GM12878 (cell line): ENCODE measurements at regions not wholly inside any gene's neighbourhood (a gene's known extent, or its start where the extent isn't known, plus 50 kb on each side); places are given as distances from the start of the nearest gene placed in this dataset.

Experiments used
- ATAC-seq: fragments of 200-7000 bp; cut with Tn5 transposase; 3 replicates; pipeline ENCODE4 v1.9.1; 2020; ENCODE audit warnings: mild to moderate bottlenecking, moderate library complexity
- BruUV-seq: library from RNA; stranded (reverse); fragments of 400-500 nt; replicated peaks from 2 replicates; lab custom pipeline; 2021; lab: Mats Ljungman, UMichigan
- CTCF ChIA-PET: fragments of 300-600 bp; sonication (Branson Sonifier 250); formaldehyde crosslinking; extraction: SDS; loops from one replicate; lab custom pipeline; 2021; ENCODE audit warnings: inconsistent platforms; lab: Yijun Ruan, JAX
- POLR2A ChIA-PET: fragments of 350-600 bp; formaldehyde crosslinking; extraction: SDS; loops from one replicate; lab custom pipeline; 2021; ENCODE audit warnings: inconsistent platforms; lab: Charles Lee
- RAD21 ChIA-PET: fragments of 300-600 bp; sonication (Branson Sonifier 250); formaldehyde crosslinking; loops from one replicate; lab custom pipeline; 2023; ENCODE audit warnings: antibody characterized with exemption; ENCODE audit not compliant: unreplicated experiment; lab: Charles Lee
- SMC1A ChIA-PET: fragments of 300-600 bp; sonication (Branson Sonifier 250); formaldehyde crosslinking; loops from one replicate; lab custom pipeline; 2023; ENCODE audit not compliant: unreplicated experiment, uncharacterized antibody; lab: Charles Lee
- DNase-seq: peaks from one replicate; pipeline ENCODE4 v3.0.0-alpha.2; 2011; ENCODE audit warnings: low read depth, low spot score
- FAIRE-seq: peaks from 3 replicates; lab custom pipeline; 2011; peaks lifted over from hg19 to GRCh38; lab: Jason Lieb, UNC
- H2AFZ ChIP-seq: 2 replicates; pipeline ENCODE4 v1.6.0; 2011; ENCODE audit warnings: low read depth, low read length, control low read depth; ENCODE audit not compliant: control insufficient read depth
- H3K27ac ChIP-seq: 2 replicates; pipeline ENCODE4 v1.5.1; 2011; ENCODE audit warnings: control low read depth; ENCODE audit not compliant: control insufficient read depth, insufficient read depth
- H3K27me3 ChIP-seq, 2 experiments: replicated peaks in 1 of 2; 2 replicates each; pipeline versions ENCODE4 v1.6.0 to v1.6.1; 2011; ENCODE audit warnings: low read length in 1 of 2; ENCODE audit not compliant: control insufficient read depth in 2 of 2, insufficient read depth in 2 of 2
- H3K36me3 ChIP-seq, 2 experiments: 2 replicates each; pipeline ENCODE4 v1.5.1; 2011; ENCODE audit warnings: low read length in 1 of 2; ENCODE audit not compliant: control insufficient read depth in 2 of 2, insufficient read depth in 2 of 2
- H3K4me1 ChIP-seq: 2 replicates; pipeline ENCODE4 v1.6.1; 2011; ENCODE audit warnings: mild to moderate bottlenecking, low read length, moderate library complexity, mixed read lengths; ENCODE audit not compliant: control insufficient read depth, insufficient read depth
- H3K4me2 ChIP-seq: 2 replicates; pipeline ENCODE4 v1.6.0; 2011; ENCODE audit warnings: control low read depth; ENCODE audit not compliant: control insufficient read depth, insufficient read depth
- H3K4me3 ChIP-seq: fragments of 200-600 bp; sonication (generic); 2 replicates; pipeline ENCODE4 v1.5.1; 2016
- H3K79me2 ChIP-seq: 2 replicates; pipeline ENCODE4 v1.6.0; 2011; ENCODE audit warnings: low read length; ENCODE audit not compliant: control insufficient read depth, insufficient read depth
- H3K9ac ChIP-seq: 2 replicates; pipeline ENCODE4 v1.8.0; 2011; ENCODE audit warnings: low read length, control low read depth, mixed read lengths; ENCODE audit not compliant: control insufficient read depth, insufficient read depth
- H3K9me3 ChIP-seq: replicated peaks from 3 replicates; pipeline ENCODE4 v1.5.1; 2011; ENCODE audit warnings: mild to moderate bottlenecking, low read length; ENCODE audit not compliant: control insufficient read depth, insufficient read depth
- H4K20me1 ChIP-seq: 2 replicates; pipeline ENCODE4 v1.6.0; 2011; ENCODE audit not compliant: control insufficient read depth, insufficient read depth
- CBX5 ChIP-seq: sonication (generic); IDR thresholded peaks from 2 replicates; pipeline ENCODE4 v1.6.1; 2016; ENCODE audit warnings: low read depth, moderate library complexity, mild to moderate bottlenecking, inconsistent platforms
- DPF2 ChIP-seq: fragments of 450-650 bp; IDR thresholded peaks from 2 replicates; pipeline ENCODE4 v1.6.1; 2017; ENCODE audit warnings: mild to moderate bottlenecking
- EGR1 ChIP-seq, 2 experiments: IDR thresholded peaks; 1 replicate in 1 of 2; 2 replicates in 1 of 2; pipeline ENCODE4 v1.6.1; 2011 to 2012; ENCODE audit warnings: low read depth in 2 of 2, low read length in 2 of 2, borderline replicate concordance in 1 of 2, mild to moderate bottlenecking in 1 of 2, moderate library complexity in 1 of 2
- HDGF ChIP-seq: fragments of 450-650 bp; IDR thresholded peaks from 2 replicates; pipeline ENCODE4 v1.6.1; 2016; ENCODE audit warnings: antibody characterized with exemption
- MEF2B ChIP-seq: fragments of 450-650 bp; IDR thresholded peaks from 2 replicates; pipeline ENCODE4 v1.6.1; 2018; ENCODE audit warnings: mild to moderate bottlenecking, moderate library complexity; ENCODE audit not compliant: partially characterized antibody, poor library complexity, severe bottlenecking
- RAD21 ChIP-seq: IDR thresholded peaks from 2 replicates; pipeline ENCODE4 v1.6.1; 2011; ENCODE audit warnings: mild to moderate bottlenecking, low read depth, low read length, moderate library complexity; ENCODE audit not compliant: insufficient read depth
- SMC3 ChIP-seq: IDR thresholded peaks from 2 replicates; pipeline ENCODE4 v1.6.1; 2011; ENCODE audit warnings: low read length, improper control_type of control experiment, borderline replicate concordance
- SP1 ChIP-seq: IDR thresholded peaks from one replicate; pipeline ENCODE4 v1.6.1; 2011; ENCODE audit warnings: low read depth, low read length
- WGBS: methylation state at CpG from one replicate; pipeline ENCODE4 v1.1.6; 2016; ENCODE audit warnings: low lambda C conversion rate; ENCODE audit not compliant: insufficient replicate concordance, insufficient coverage; ENCODE audit errors: missing lambda C conversion rate; 5-methylcytosine and 5-hydroxymethylcytosine counted together
- in situ Hi-C: fragments of 300-500 bp; cut with MboI; formaldehyde crosslinking; loops from 9 replicates; pipeline ENCODE4 v1.14.3; 2018; ENCODE audit warnings: mixed read lengths
- intact Hi-C: fragments of 100-400 bp; cut with micrococcal nuclease; formaldehyde crosslinking; loops from one replicate; pipeline ENCODE4 v1.14.2; 2022; ENCODE audit not compliant: unreplicated experiment
- TF ChIP-seq, protein P1 (sequence below), 3 experiments: IDR thresholded peaks in 2 of 3; conservative IDR thresholded peaks in 1 of 3; 2 replicates each; pipeline ENCODE4 v1.5.1; 2011; ENCODE audit warnings: low read depth in 3 of 3, low read length in 3 of 3, mild to moderate bottlenecking in 3 of 3, control low read depth in 2 of 3, moderate library complexity in 2 of 3, inconsistent platforms in 1 of 3, mixed read lengths in 1 of 3; ENCODE audit not compliant: control insufficient read depth in 2 of 3, insufficient read depth in 1 of 3; ENCODE audit errors: extremely low read depth in 1 of 3

- TF ChIP-seq MEF2B, result no peak
- TF ChIP-seq, all 136 proteins: peak for 0
Observed at GRCh38 chr6:8889514-8889913, 454.2 kb upstream of the SLC35B3 start (continued).

DNA sequence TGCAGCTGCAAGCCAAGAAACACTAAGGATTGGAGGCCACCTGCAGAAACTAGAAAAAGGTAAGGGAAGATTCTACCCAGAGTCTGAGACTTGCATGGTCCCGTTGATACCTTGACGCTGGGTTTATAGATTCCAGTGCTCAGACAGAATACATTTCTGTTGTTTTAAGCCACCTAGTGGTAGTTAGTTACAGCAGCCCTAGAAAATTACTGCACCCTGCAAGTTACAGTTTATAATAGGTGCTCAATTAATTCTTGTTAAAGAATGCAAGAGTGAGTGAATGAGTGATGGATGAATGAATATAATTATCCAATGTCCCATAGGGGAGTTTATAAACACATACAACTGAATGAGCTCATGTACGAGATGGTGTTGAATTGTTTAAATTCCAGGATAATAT, 453.1 kb upstream of the SLC35B3 start:
- Histone ChIP-seq H2AFZ (no peak overlapping the region), H3K4me2 (no peak overlapping the region), H4K20me1 (no peaks in the 10 kb centered on the region), H3K79me2 (no peaks in the 10 kb centered on the region), H3K27me3 (no peaks in the 10 kb centered on the region), H3K27ac (no peak overlapping the region), H3K4me1 (no peaks in the 10 kb centered on the region), H3K36me3 (no peaks in the 10 kb centered on the region), H3K9me3 (no peaks in the 10 kb centered on the region), H3K4me3 (no peak overlapping the region), H3K9ac (no peak overlapping the region)
- WGBS, result 34% methylated on average over 3 of the region's 3 CpGs
- intact Hi-C loops (loop anchor here (1.0 kb wide), 1 partner anchor 349 kb away; no protein-coding TSS in a partner anchor), in situ Hi-C loops (no loop called here)
- ChIA-PET RAD21 (no interaction called here), POLR2A (no interaction called here), SMC1A (interaction anchor here (2.1 kb wide), 1 partner anchor 757 kb away, joined by 6 read pairs; no protein-coding TSS in a partner anchor), CTCF (interaction anchor here (1.3 kb wide), 1 partner anchor 145 kb away, joined by 3 read pairs; no protein-coding TSS in a partner anchor)
- ATAC-seq (peak; percentile 68), DNase-seq (no peak), FAIRE-seq (no peak)
- BruUV-seq, result no TSS peak
- no peak for TF ChIP-seq CBX5
- TF ChIP-seq SMC3, result peak; percentile 38; the same call in 1 of the 2 replicates
- no peak for TF ChIP-seq SP1
- TF ChIP-seq, protein P1, sequence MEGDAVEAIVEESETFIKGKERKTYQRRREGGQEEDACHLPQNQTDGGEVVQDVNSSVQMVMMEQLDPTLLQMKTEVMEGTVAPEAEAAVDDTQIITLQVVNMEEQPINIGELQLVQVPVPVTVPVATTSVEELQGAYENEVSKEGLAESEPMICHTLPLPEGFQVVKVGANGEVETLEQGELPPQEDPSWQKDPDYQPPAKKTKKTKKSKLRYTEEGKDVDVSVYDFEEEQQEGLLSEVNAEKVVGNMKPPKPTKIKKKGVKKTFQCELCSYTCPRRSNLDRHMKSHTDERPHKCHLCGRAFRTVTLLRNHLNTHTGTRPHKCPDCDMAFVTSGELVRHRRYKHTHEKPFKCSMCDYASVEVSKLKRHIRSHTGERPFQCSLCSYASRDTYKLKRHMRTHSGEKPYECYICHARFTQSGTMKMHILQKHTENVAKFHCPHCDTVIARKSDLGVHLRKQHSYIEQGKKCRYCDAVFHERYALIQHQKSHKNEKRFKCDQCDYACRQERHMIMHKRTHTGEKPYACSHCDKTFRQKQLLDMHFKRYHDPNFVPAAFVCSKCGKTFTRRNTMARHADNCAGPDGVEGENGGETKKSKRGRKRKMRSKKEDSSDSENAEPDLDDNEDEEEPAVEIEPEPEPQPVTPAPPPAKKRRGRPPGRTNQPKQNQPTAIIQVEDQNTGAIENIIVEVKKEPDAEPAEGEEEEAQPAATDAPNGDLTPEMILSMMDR (IDR thresholded peaks at IDR 0.05 in 2 of 3, conservative IDR thresholded peaks at IDR 0.05 in 1 of 3; ENCODE audit: control insufficient read depth in 2 of 3, extremely low read depth in 1 of 3, insufficient read depth in 1 of 3, low read depth in 3 of 3, low read length in 3 of 3), result peak; percentile 23 to 47 (median 32); a peak in 4 of 6 replicates
- no peak for TF ChIP-seq HDGF
- no peak for TF ChIP-seq EGR1 (IDR thresholded peaks at IDR 0.05; ENCODE audit: borderline replicate concordance in 1 of 2, low read depth in 2 of 2, low read length in 2 of 2)
- peak; percentile 16; the same call in 1 of the 2 replicates for TF ChIP-seq RAD21
- TF ChIP-seq DPF2, result no peak
